Suppressor macrophage treated with lipopolysaccharide for 4 hours (primary cell): ENCODE measurements at regions not wholly inside any gene's neighbourhood (a gene's known extent, or its start where the extent isn't known, plus 50 kb on each side); places are given as distances from the start of the nearest gene placed in this dataset.
"Not testable (repeated sequence)": the region's sequence is repeated elsewhere in the genome, so short reads cannot be mapped to it uniquely, and the experiment has no call there.

Experiments
- DNase-seq: peaks from one replicate; pipeline ENCODE4 v3.0.0-alpha.2; 2020

GRCh38 chr5:18379189-18379588 is 744.9 kb downstream of the TAF11L14 start:
- no peak for DNase-seq

- no peak for DNase-seq
Measured at GRCh38 chr5:18380729-18381362, 746.6 kb downstream of the TAF11L14 start.

GRCh38 chr5:18393565-18394442 is 759.5 kb downstream of the TAF11L14 start:
- DNase-seq: peak; percentile 62

GRCh38 chr5:18394443-18394804 is 760.2 kb downstream of the TAF11L14 start:
- DNase-seq: no peak

GRCh38 chr5:18395126-18396110 is 761.2 kb downstream of the TAF11L14 start:
- DNase-seq: no peak

GRCh38 chr5:18397371-18397770 is 763.1 kb downstream of the TAF11L14 start:
- DNase-seq: no peak

- DNase-seq: no peak
Measured at GRCh38 chr5:18397891-18398290, 763.6 kb downstream of the TAF11L14 start.

GRCh38 chr5:18399461-18400327 is 765.4 kb downstream of the TAF11L14 start:
- DNase-seq: not testable (repeated sequence)

GRCh38 chr5:18403141-18403540 is 768.9 kb downstream of the TAF11L14 start:
- no peak for DNase-seq

- DNase-seq: no peak
Measured at GRCh38 chr5:18403941-18404438, 769.7 kb downstream of the TAF11L14 start.

- DNase-seq: no peak
Measured at GRCh38 chr5:18420711-18421110, 786.5 kb downstream of the TAF11L14 start.

- DNase-seq: no peak
Measured at GRCh38 chr5:18433336-18433735, 799.1 kb downstream of the TAF11L14 start.

- DNase-seq: no peak
Measured at GRCh38 chr5:18438126-18438525, 803.9 kb downstream of the TAF11L14 start.

- DNase-seq: no peak
Measured at GRCh38 chr5:18455521-18455920, 821.3 kb downstream of the TAF11L14 start.

- no peak for DNase-seq
Measured at GRCh38 chr5:18457255-18457654, 823.0 kb downstream of the TAF11L14 start.

GRCh38 chr5:18461766-18462165 is 827.5 kb downstream of the TAF11L14 start:
- no peak for DNase-seq

- DNase-seq: peak; percentile 78
Measured at GRCh38 chr5:18465833-18466681, 831.8 kb downstream of the TAF11L14 start.

GRCh38 chr5:18466731-18467130 is 832.5 kb downstream of the TAF11L14 start:
- no peak for DNase-seq

GRCh38 chr5:18471791-18472190 is 837.5 kb downstream of the TAF11L14 start:
- not testable (repeated sequence) for DNase-seq

- DNase-seq: no peak
Measured at GRCh38 chr5:18483451-18483850, 849.2 kb downstream of the TAF11L14 start.

- DNase-seq: no peak
Measured at GRCh38 chr5:18487928-18488480, 853.7 kb downstream of the TAF11L14 start.
